ENCODE measurements at regions not wholly inside any gene's neighbourhood (a gene's known extent, or its start where the extent isn't known, plus 50 kb on each side); places are given as distances from the start of the nearest gene placed in this dataset.
A peak's percentile ranks its signal among the peaks of the same experiment; 100 is the strongest.
"Not testable (repeated sequence)": the region's sequence is repeated elsewhere in the genome, so short reads cannot be mapped to it uniquely, and the experiment has no call there.

GRCh38 chr21:29396951-29397455 is 98.3 kb downstream of the BACH1 start:
- no peak for DNase-seq

DNA sequence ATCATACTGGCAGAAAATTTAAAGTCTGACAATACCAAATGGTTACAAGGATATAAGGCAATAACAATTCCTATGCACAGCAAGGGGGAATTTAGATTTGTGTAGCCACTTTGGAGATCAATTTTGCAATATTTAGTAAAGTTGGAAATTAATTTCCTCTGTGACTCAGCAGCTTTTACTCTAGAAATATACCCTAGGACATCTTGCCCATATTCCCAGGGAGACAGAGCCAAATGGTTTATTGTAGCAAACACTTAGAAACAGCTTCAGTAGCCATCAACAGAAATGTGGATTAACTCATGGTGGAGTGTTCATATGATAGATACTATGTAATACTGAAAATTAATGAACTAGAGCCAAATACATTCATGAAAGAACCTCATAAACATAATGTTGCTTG is 104.6 kb downstream of the BACH1 start:
- no peak for DNase-seq

GRCh38 chr21:29403922-29404538 is 105.3 kb downstream of the BACH1 start:
- DNase-seq: no peak

- no peak for DNase-seq
Measured at GRCh38 chr21:29405503-29406122, 106.9 kb downstream of the BACH1 start.

- no peak for DNase-seq
Measured at GRCh38 chr21:29406385-29406784, 107.7 kb downstream of the BACH1 start.

DNA sequence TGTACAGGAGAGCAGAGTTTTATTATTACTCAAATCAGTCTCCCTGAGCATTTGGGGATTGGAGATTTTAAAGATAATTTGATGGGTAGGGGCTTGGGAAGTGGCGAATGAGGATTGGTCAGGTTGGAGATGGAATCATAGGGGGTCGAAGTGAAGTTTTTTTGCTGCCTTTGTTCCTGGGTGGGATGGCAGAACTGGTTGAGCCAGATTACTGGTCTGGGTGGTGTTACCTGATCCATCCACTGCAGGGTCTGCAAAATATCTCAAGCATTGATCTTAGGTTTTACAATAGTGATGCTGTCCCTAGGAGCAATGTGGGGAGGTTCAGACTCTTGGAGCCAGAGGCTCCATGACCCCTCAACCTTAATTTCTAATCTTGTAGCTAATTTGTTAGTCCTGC is 108.8 kb downstream of the BACH1 start:
- no peak for DNase-seq

GRCh38 chr21:29413683-29414082 is 115.0 kb downstream of the BACH1 start:
- DNase-seq: no peak

- DNase-seq: no peak
Measured at GRCh38 chr21:29416268-29416667, 117.5 kb downstream of the BACH1 start.

DNA sequence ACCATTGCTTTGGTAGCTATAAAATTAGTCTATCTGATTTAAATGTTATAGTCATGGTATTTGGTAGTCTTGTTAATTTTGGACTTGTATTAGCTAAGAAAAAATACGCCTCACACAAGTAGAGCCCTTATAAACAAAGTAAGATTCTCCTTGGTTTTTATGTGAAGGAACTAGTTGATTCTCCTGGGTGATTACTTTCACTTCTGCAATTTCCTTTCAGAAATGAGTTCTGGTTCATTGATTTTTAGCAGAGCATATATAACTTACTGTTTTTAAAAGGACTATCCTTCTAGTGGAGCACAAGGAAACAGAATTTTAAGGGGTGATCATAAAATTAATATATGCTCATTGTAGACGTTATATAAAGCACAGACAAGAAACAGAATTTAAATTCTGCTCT is 120.1 kb downstream of the BACH1 start:
- no peak for DNase-seq

GRCh38 chr21:29419422-29419821 is 120.7 kb downstream of the BACH1 start:
- no peak for DNase-seq

- DNase-seq: no peak
Measured at GRCh38 chr21:29423099-29423870, 124.6 kb downstream of the BACH1 start.

DNA sequence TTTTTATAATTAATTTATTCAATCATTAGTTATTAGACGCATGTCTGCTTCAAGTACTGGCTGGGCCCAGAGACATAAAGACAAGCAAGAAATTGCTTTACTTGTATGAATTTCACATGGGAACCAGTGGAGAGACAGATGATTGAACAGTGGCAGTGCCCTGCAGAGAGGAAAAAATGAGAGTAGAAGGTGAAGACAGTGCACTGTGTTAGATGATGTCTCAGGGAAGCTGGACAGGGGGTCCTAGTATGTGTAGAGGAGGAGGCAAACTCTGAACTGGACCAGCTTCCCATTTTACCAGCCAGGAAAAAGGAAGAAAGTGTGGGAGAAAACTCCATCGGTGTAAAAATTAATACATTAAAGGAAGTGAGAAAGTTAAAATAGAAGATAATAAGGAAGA is 126.0 kb downstream of the BACH1 start:
- no peak for DNase-seq

GRCh38 chr21:29429218-29429617 is 130.5 kb downstream of the BACH1 start:
- DNase-seq: no peak

DNA sequence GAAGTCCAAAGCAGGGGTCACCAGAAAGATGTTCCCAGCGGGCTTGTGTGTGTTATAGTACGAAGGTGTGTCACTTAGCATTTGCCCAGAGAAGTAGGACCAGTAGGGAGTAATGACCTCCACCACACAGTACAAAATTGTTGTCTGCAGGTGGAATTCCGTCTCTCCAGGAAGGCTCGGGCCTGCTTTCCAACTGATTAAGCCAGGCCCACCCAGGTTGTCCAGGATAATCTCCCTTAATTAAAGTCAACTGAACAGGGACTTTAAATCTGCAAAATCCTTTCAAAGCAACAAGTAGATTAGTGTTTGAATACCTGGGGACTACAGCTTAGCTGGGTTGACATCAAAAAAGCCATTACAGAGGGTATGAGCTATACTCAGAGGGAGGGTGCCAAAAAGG is 131.3 kb downstream of the BACH1 start:
- no peak for DNase-seq

GRCh38 chr21:29430576-29430975 is 131.9 kb downstream of the BACH1 start:
- no peak for DNase-seq

DNA sequence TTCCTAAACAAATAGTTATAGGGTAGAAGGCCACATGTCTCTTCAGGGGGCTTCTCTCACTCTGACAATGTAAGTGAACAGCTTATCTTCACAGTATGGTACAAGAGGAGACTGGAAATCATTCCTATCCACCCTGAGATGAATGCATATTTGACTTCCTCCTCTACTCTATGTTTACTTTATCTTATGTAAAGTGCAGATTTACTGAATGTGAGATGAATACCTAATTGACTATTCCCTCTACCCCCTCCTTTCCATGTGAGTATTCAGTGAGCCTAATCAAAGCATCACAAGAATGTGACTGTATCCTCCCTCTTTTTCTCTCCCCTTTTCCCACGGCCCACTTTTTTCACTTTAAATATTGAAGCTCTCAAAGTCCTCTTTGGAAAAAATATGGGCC is 132.5 kb downstream of the BACH1 start:
- no peak for DNase-seq

GRCh38 chr21:29431680-29432079 is 133.0 kb downstream of the BACH1 start:
- DNase-seq: no peak

- no peak for DNase-seq
Measured at GRCh38 chr21:29433366-29434059, 134.8 kb downstream of the BACH1 start.

DNA sequence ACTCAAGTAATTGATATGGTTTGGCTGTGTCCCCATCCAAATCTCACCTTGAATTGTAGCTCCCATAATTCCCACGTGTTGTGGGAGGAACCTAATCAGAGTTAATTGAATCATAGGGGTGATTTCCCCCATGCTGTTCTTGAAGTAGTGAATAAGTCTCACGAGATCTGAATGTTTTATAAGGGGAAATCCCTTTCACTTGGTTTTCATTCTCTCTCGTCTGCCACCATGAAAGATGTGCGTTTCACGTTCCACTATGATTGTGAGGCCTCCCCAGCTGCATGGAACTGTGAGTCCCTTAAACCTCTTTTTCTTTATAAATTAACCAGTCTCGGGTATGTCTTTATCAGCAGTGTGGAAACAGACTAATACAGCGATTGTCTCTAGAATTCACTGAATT is 135.4 kb downstream of the BACH1 start:
- DNase-seq: no peak

- not testable (repeated sequence) for DNase-seq
Measured at GRCh38 chr21:29434982-29435381, 136.3 kb downstream of the BACH1 start.

GRCh38 chr21:29436143-29436542 is 137.4 kb downstream of the BACH1 start:
- DNase-seq: peak; percentile 26

DNA sequence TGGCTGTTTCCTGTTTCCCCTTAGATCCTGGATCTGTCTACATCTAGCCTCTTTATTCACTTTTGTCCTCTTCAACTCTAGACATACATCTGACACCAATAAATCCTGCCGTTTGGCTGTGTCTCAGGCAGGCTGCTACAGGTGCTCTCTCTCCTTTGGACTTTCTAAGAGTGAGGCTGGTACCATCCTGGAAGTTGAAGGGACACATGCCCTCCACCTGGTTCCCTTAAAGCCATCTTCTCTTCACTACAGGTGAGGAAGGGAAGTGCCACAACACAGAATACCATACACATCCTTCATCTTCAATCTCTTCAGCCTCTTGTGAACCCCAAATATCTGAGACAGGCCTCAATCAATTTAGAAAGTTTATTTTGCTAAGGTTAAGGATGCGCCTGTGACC is 137.9 kb downstream of the BACH1 start:
- no peak for DNase-seq

- no peak for DNase-seq
Measured at GRCh38 chr21:29441651-29442050, 142.9 kb downstream of the BACH1 start.

Data from activated T-cell treated with anti-CD3 and anti-CD28 coated beads, Interleukin-2, amount 50 U/mL, for 1 hour (primary cell).